ENCODE measurements at regions not wholly inside any gene's neighbourhood (a gene's known extent, or its start where the extent isn't known, plus 50 kb on each side); places are given as distances from the start of the nearest gene placed in this dataset.

DNA sequence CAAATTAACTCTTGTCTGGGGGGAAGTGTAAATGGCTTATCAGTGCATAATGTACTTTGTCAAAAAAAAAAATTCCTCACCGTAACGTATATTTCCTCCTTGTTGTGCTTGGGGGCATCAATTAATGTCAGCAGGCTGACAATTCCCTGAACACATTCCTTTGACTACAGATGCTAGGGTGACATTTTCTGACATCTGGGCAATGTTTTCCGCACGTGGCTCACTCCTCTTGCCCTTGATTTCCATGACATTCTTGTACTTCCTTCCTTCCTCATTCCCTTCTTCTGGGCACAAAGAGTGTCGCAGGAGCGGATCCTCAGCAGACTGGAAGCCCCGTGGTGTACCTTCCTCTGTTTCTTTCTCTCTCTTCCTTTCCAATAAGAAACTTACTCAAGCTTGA, 173.7 kb downstream of the SP3 start:
- no peak for DNase-seq (ENCODE audit: low read depth, low spot score)
- Histone ChIP-seq H3K36me3 (ENCODE audit: insufficient read depth, low read length) (no peaks in the 10 kb centered on the region), H3K4me3 (peak overlapping the region; percentile 38), H3K9me3 (ENCODE audit: low read depth, low read length) (no peaks in the 10 kb centered on the region), H3K9ac (ENCODE audit: insufficient read length) (no peak overlapping the region), H3K27ac (no peak overlapping the region)
- no peak for TF ChIP-seq EZH2 (IDR thresholded peaks at IDR 0.05)
- no peak for TF ChIP-seq POLR2AphosphoS5 (IDR thresholded peaks at IDR 0.05; ENCODE audit: borderline replicate concordance, low read depth, low read length)
- TF ChIP-seq FOXP2 (optimal IDR thresholded peaks at IDR 0.05; ENCODE audit: control extremely low read depth, extremely low read length, insufficient read depth) = no peak

DNA sequence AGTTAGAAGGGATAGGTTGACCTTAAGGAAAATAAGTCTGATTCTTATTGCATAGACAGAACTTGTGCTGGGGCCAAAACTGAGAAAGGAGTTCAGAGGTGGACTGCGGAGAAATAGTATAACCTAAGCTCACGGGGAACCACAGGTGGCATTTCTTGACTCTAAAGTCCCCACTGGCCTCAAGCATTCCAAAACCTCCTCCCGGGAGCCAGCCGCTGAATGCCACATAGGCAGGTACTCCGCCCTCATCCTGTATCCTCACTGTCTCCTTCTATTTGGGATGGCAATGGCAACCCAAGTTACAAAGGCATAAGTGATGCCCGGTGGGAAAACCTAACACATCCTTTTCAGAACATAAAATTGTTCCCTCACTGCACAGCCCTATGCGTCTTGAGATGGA, 173.0 kb downstream of the SP3 start:
- DNase-seq (ENCODE audit: low read depth, low spot score) = no peak
- H3K27ac ChIP-seq = no peak overlapping the region
- no peaks in the 10 kb centered on the region for H3K9me3 ChIP-seq (ENCODE audit: low read depth, low read length)
- H3K36me3 ChIP-seq (ENCODE audit: insufficient read depth, low read length) = no peaks in the 10 kb centered on the region
- H3K9ac ChIP-seq (ENCODE audit: insufficient read length) = no peak overlapping the region
- TF ChIP-seq FOXP2 (optimal IDR thresholded peaks at IDR 0.05; ENCODE audit: control extremely low read depth, extremely low read length, insufficient read depth) (no peak), POLR2AphosphoS5 (IDR thresholded peaks at IDR 0.05; ENCODE audit: borderline replicate concordance, low read depth, low read length) (no peak), EZH2 (IDR thresholded peaks at IDR 0.05) (no peak)
- no peak overlapping the region for H3K4me3 ChIP-seq

DNA sequence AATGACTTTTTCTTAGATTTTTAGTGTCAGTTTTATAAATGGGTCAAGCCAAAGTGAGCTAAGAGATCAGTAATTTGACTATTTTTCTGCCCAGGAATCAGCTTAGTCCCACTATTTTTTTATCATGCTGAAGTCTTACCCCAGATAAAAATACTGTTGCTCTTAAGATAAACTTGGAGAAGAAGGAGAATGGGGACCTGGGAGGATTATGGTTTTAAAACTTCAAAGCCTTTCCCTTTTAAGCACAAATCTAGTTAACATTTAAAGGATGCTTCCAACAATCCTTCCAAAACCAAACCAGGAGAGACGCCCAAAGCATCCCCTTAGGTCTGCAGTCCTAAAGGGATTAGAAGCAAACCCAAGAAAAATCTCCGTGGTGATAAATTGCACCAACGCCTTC, 172.4 kb downstream of the SP3 start:
- no peak overlapping the region for H3K9ac ChIP-seq (ENCODE audit: insufficient read length)
- H3K9me3 ChIP-seq (ENCODE audit: low read depth, low read length) = no peaks in the 10 kb centered on the region
- TF ChIP-seq FOXP2 (optimal IDR thresholded peaks at IDR 0.05; ENCODE audit: control extremely low read depth, extremely low read length, insufficient read depth) = no peak
- no peak for TF ChIP-seq EZH2 (IDR thresholded peaks at IDR 0.05)
- no peak for TF ChIP-seq POLR2AphosphoS5 (IDR thresholded peaks at IDR 0.05; ENCODE audit: borderline replicate concordance, low read depth, low read length)

DNA sequence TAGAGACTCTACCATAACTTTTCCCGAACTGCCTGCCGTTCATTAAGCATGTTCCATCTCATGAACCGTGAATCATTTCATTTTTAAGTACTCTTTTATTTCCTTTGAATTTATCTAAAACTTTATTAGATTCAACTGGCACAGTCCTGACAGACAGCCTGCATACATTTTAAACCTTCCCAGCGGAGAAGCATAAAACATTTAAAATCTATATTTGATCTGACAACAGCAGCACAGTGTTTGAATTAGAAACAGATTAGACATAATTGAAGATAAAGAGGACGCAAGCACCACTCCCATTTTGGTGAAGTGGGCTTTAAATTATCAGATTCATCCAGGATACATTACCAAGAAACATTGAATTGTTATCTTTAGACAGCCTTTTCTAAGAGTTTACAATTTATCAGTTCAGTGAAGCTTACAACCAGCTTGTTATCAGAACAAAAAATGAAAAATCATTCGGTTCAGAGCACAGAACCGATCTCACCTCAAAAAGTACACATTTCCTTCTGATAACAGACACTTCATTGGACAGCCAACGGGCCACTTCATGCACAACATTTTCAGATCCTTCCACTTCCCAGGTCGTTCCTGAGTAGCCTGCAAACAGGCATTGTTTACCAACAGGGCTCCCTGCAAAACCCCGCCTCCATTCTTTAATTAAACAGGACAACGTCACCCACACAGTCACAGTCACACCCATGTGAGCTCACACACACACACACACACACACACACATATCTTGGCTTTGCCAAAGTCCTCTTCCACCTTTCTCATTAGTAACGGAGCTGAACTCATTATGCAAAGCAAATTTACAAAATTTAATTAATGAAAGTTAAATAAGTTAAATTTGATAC, 171.2 kb downstream of the SP3 start:
- H3K36me3 ChIP-seq (ENCODE audit: insufficient read depth, low read length) = no peaks in the 10 kb centered on the region
- H3K9ac ChIP-seq (ENCODE audit: insufficient read length) = no peak overlapping the region
- TF ChIP-seq POLR2AphosphoS5 (IDR thresholded peaks at IDR 0.05; ENCODE audit: borderline replicate concordance, low read depth, low read length) (no peak), FOXP2 (optimal IDR thresholded peaks at IDR 0.05; ENCODE audit: control extremely low read depth, extremely low read length, insufficient read depth) (no peak), EZH2 (IDR thresholded peaks at IDR 0.05) (no peak)
- H3K4me3 ChIP-seq = no peak overlapping the region
- no peak overlapping the region for H3K27ac ChIP-seq
- no peaks in the 10 kb centered on the region for H3K9me3 ChIP-seq (ENCODE audit: low read depth, low read length)
- no peak for DNase-seq (ENCODE audit: low read depth, low spot score)

More for the DNA sequence above, 172.4 kb downstream of the SP3 start:
- Histone ChIP-seq H3K36me3 (ENCODE audit: insufficient read depth, low read length) (no peaks in the 10 kb centered on the region), H3K27ac (no peak overlapping the region), H3K4me3 (no peak overlapping the region)
- DNase-seq (ENCODE audit: low read depth, low spot score) = no peak

DNA sequence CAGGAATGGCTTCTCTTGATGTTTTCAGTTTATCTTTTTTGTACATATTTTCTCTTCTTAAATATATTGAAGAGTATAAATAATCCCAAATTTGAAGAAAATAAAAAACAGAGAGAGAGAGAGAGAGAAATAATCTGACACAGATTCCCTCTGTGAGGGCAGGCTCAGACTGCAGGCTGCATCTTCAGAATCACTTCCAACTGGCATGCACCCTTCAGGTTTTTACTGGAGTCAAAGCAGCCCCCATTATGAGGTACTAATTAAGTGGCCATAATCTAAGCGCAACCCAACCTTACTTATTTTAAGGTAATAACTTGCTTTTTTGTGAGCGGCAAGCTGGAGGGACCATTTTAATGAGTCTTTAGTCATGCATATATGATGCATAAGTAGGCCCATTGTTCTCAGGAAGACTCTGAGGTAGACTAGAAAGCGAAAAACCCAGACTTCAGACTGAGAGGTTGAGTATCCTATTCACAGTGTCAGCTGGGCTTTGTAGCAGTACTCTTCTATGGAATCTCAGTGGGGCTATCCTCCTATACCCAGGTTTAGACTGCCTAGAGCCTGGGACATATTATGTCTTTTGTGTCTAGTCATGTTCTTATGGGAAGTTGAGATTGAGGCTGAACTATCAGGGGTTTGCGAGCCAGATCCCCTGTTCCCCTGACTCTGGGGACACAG, 167.4 kb downstream of the SP3 start:
- no peak overlapping the region for H3K27ac ChIP-seq
- DNase-seq (ENCODE audit: low read depth, low spot score) = no peak
- H3K9ac ChIP-seq (ENCODE audit: insufficient read length) = no peak overlapping the region
- H3K4me3 ChIP-seq = no peak overlapping the region
- TF ChIP-seq EZH2 (IDR thresholded peaks at IDR 0.05) (no peak), FOXP2 (optimal IDR thresholded peaks at IDR 0.05; ENCODE audit: control extremely low read depth, extremely low read length, insufficient read depth) (no peak), POLR2AphosphoS5 (IDR thresholded peaks at IDR 0.05; ENCODE audit: borderline replicate concordance, low read depth, low read length) (no peak)
- H3K9me3 ChIP-seq (ENCODE audit: low read depth, low read length) = no peaks in the 10 kb centered on the region
- no peaks in the 10 kb centered on the region for H3K36me3 ChIP-seq (ENCODE audit: insufficient read depth, low read length)

DNA sequence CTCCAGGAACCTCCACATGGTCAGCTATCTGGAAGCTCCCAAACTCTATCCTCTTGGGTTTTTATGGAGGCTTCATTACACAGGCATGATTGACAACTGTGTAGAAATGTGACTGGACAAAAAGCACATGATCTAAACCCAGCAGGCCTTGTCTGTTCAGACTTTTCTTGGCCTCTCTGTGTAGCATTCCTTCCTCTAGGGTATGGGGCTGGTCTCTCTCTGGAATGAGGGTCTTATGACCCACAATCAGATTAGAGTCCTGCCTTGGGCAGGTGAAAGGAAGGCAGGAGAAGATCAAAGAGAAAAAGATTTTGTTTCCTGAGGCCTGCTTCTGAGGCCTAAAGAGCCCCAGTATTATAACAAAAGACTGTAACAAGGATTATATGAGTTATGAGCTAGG, 162.7 kb downstream of the SP3 start:
- Histone ChIP-seq H3K27ac (no peak overlapping the region), H3K9ac (ENCODE audit: insufficient read length) (no peak overlapping the region), H3K9me3 (ENCODE audit: low read depth, low read length) (no peaks in the 10 kb centered on the region), H3K36me3 (ENCODE audit: insufficient read depth, low read length) (no peaks in the 10 kb centered on the region), H3K4me3 (no peak overlapping the region)
- TF ChIP-seq POLR2AphosphoS5 (IDR thresholded peaks at IDR 0.05; ENCODE audit: borderline replicate concordance, low read depth, low read length) = no peak
- TF ChIP-seq EZH2 (IDR thresholded peaks at IDR 0.05) = no peak
- TF ChIP-seq FOXP2 (optimal IDR thresholded peaks at IDR 0.05; ENCODE audit: control extremely low read depth, extremely low read length, insufficient read depth) = no peak
- no peak for DNase-seq (ENCODE audit: low read depth, low spot score)

DNA sequence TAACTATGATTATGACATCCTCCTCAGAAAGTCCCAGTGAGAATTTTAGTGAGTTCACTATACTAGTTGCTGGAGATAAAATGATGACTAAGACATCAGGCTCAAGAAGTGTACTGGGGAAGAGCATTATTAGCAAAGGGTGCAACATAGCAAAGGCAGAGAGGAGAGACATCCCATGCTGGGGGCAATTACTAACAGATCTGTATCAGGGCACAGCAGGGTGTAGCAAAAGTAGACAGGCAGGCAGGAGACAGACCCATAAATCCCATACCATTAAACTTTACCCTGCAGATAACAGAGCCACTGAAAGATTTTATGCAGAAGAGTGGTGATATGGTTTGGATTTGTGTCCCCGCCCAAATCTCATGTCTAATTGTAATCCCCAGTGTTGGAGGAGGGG, 161.7 kb downstream of the SP3 start:
- TF ChIP-seq FOXP2 (optimal IDR thresholded peaks at IDR 0.05; ENCODE audit: control extremely low read depth, extremely low read length, insufficient read depth) (no peak), EZH2 (IDR thresholded peaks at IDR 0.05) (no peak), POLR2AphosphoS5 (IDR thresholded peaks at IDR 0.05; ENCODE audit: borderline replicate concordance, low read depth, low read length) (no peak; the same call in 1 of the 2 replicates)
- H3K36me3 ChIP-seq (ENCODE audit: insufficient read depth, low read length) = no peaks in the 10 kb centered on the region

DNA sequence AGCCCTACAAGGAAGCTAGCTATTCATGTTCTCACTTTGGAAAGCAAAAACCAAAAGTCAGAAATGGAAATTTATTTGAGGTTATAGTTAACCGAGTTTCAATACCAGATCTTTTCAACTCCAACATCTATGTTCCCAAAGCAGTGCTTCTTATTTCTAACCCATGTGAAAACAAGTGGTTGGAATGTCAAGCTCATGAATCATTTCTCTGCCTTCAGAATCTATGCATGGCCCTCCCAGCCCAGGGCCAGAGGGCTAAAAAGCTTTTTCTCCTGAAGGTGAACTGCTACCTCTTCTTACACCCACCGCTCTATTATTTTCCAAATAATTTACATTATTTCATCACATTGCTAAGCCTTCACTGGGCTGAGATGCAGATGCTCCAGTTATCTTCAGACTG, 158.4 kb downstream of the SP3 start:
- no peak for TF ChIP-seq FOXP2 (optimal IDR thresholded peaks at IDR 0.05; ENCODE audit: control extremely low read depth, extremely low read length, insufficient read depth)
- no peak for TF ChIP-seq EZH2 (IDR thresholded peaks at IDR 0.05)
- Histone ChIP-seq H3K4me3 (no peak overlapping the region), H3K9ac (ENCODE audit: insufficient read length) (no peak overlapping the region), H3K27ac (no peak overlapping the region), H3K9me3 (ENCODE audit: low read depth, low read length) (no peaks in the 10 kb centered on the region), H3K36me3 (ENCODE audit: insufficient read depth, low read length) (no peaks in the 10 kb centered on the region)
- no peak for DNase-seq (ENCODE audit: low read depth, low spot score)

More for the DNA sequence above, 161.7 kb downstream of the SP3 start:
- Histone ChIP-seq H3K27ac (no peak overlapping the region), H3K9ac (ENCODE audit: insufficient read length) (no peak overlapping the region), H3K9me3 (ENCODE audit: low read depth, low read length) (no peaks in the 10 kb centered on the region), H3K4me3 (no peak overlapping the region)
- DNase-seq (ENCODE audit: low read depth, low spot score) = peak; percentile 79
